Inferior parietal cortex (tissue), 1 donor: ENCODE measurements at regions not wholly inside any gene's neighbourhood (a gene's known extent, or its start where the extent isn't known, plus 50 kb on each side); places are given as distances from the start of the nearest gene placed in this dataset.

ENCODE experiments used
- DNase-seq: peaks from one replicate; pipeline ENCODE4 v3.0.0-alpha.2; 2016; ENCODE audit errors: extremely low spot score

GRCh38 chr5:54772231-54772630 is 213.2 kb downstream of the ESM1 start:
- DNase-seq = no peak

DNA sequence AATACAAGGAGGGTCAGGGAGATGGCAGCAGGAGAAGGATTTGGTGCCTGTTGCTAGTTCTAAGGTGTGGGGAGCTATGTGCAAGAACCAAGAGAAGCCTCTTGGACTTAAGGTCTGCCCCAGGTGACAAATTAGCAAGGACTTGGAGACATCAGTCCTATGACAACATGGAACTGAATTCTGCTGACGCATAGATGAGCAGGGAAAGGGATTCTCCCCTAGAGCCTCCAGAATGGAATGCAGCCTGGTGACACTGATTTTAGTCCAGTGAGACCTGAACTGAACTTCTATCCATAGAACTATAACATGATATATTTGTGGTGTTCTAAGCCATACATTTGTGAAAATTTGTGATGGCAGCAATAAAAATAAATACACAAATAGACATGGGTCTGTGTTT is 215.6 kb downstream of the ESM1 start:
- DNase-seq = no peak

GRCh38 chr5:54769072-54769471 is 216.3 kb downstream of the ESM1 start:
- no peak for DNase-seq

GRCh38 chr5:54766748-54767147 is 218.6 kb downstream of the ESM1 start:
- DNase-seq = no peak

DNA sequence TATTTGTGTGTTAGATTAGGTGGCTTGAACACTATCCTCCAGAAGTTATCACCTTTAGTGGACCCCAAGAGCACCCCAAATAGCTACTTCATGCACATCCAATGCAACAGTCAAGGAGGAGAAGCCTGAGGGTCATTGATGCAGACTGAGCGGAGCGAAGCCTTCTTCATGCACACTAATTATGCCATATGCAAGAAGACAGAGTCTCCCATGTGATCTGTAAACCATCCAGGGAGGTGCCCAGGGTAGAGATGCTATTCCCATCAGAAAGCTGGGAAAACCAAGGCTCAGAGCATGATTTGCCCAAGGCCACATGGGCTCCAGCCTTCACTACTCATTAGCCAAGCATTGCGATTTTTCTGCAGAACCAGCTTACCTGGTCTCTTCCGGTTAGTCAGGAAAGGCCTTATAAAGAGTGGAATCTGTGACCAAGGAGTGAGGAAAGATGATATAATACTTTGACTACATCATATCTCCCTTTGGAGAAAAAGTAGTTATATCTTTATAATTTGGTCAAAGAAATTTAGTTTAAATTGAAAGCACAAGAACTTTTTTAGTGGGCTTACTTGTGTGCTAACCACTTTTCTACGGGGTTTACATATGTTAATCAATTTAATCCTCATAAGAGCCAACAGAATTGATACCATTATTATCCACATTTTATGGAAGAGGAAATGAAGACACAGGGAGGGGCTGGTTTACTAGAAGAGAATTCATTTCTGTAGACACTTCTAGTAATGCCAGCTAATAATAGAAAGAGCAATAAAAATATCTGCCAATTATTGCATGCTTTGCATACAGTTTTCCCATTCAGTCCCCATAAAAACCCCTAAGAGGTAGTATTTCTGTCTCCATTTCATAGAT is 220.0 kb downstream of the ESM1 start:
- no peak for DNase-seq

DNA sequence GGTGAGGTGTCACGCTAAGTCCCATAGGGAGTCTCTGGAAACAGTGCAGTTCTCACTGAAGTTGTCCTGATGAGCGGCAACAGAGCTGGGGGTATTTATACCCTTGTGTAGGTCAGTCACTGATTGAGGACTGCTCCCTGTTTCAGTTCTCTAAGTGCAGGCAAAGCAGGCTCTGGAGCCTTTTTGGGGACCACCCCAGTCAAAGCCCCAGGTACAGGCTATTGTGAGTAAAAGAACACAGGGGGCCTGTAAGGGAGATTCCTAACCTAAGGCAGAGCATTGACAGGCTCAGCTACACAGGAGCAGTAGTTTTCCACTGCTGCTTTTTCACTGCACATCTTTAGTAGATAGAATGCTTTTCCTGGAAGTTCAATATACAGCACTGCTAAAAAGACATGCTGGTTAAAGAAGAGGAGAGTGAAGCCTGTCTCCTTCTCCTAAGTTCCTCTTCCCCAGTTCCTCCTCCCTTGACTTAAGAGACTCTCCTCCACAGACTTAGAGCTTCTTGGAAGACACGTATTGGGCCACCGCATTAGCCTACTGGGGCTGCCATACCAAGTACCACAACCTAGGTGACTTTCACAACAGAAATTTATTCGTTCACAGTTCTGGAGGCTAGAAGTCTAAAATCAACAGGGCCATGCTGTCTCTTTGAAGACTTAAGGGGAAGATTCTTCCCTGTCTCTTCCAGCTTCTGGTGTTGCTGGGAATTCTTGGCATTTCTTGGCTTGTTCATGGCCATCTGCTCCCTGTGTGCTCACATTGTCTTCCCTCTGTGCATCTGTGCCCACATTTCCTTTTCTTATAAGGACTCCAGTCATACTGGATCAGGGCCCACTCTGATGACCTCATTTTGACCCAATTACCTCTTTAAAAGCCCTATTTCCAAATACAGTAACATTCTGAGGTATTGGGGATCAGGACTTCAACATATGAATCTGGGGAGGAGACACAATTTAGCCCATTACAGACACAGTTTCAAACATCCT is 221.0 kb downstream of the ESM1 start:
- DNase-seq = no peak

- no peak for DNase-seq
Observed at GRCh38 chr5:54761213-54761701, 224.1 kb downstream of the ESM1 start.

DNA sequence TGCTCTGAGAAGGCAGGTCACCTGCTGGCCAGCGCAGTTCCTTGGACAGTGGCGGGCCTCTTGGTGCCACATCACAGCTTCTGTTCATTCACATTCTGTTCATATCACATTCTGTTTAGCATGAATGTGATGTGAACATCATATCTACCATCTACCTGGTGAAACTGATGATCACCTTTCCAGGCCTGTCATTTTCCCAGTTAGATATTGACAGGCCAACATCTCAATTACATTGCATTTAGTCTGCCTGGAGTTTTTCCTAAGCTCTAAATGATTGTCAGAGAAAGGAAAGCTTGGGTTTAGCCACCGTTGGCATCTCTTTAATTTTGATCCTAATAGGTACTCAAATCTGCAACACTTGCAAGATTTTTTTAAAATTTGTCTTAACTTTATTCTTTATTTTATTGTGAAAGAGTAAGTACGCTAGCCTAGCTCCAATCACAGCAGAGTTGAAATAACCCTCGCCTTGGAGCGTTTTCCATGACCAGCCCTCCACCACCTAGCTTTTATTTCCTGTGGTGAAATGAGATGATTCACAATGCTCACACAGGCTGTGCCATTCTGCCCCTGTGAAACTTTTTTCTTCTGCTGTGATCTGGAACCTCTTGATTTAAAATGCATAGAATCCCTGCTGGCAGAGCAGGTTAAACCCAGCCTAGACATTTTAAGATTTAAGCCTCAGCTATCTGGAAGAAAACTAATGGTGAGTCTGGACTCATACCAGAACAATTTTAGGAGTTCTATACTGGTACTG is 225.0 kb downstream of the ESM1 start:
- no peak for DNase-seq

- DNase-seq = no peak
Observed at GRCh38 chr5:54758038-54758437, 227.4 kb downstream of the ESM1 start.

DNA sequence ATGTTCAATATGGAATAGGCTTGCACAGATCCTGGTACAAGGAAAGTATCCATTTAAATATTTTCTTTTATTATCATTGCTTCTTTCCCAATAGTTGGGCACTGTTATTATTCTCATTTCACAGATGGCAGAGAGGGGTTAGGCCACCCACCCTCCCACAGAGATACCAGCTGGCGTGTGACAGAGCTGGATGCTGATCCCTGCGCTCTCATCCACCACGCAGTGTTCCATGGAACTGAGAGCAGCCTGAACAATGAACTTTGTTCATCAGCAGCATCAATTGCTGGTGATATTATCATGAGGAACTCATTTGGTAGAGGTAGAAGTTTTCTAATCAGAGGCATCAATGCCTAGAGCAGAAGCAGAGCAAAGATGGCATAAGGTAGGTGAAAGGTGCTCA is 227.9 kb downstream of the ESM1 start:
- no peak for DNase-seq

DNA sequence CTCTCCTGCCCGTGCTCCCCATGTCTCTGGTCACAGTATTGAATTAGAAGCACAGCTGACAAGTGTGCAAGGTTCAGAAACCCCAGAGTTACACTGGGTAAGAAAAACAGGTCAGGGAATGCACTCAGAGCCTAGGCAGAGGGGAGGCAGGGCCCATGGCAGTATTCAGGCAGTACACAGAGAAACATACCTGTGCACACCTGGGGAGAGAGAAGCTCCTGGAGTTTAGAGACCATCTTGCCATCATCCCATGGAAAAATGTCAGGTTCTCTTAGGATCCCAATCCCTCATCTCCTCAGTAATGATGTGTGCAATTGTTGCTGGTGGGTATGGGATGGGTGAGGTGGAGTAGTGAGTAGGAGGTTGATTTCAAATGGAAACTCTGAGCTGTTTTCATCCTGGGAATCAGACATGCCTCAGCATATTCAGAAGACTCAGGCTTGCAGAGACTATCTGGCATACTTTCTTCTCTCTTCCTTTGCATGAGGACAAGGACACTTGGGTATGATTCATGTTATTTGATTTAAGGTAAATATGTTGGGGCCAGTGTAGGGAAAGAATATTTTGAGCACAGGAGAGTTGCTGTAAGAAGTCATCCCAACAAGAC is 228.5 kb downstream of the ESM1 start:
- no peak for DNase-seq

DNA sequence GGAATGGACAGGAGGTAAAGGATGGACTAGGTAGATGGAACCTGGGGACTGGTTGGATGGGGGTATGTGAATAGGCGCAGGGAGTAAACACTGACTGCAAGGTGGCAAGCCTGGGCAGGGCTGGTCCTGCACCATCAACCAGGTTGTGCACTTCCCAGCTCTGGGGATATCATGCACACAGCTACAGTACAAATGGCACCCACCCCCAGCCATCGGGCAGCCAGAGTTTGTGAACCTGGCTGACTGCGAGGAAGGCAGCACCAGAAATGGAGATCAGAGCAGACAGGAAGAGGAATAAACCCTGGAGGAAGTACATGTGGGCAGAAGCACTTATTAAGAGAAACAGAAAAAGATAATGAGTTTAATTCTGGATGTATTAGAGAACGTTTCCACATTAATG is 229.1 kb downstream of the ESM1 start:
- no peak for DNase-seq

DNA sequence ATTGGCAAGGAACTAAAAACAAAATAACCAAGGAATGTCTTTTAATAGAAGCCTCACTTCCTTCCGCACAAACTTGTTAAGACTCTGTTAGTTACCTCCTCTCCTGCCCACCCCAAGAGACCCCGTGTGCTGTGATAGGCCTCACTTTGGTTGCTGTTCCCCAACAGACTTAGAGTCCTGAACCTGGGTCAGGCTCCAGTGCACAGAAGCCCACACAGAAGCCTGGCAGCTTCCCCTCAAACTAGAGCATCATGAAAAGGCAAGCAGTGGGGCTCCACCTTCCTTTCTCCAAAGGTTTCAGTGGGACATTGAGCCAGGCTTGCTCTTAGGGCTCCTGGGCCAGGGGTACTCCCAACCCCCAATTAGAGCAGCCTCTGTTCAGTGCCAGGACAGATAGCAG is 230.5 kb downstream of the ESM1 start:
- DNase-seq = no peak

DNA sequence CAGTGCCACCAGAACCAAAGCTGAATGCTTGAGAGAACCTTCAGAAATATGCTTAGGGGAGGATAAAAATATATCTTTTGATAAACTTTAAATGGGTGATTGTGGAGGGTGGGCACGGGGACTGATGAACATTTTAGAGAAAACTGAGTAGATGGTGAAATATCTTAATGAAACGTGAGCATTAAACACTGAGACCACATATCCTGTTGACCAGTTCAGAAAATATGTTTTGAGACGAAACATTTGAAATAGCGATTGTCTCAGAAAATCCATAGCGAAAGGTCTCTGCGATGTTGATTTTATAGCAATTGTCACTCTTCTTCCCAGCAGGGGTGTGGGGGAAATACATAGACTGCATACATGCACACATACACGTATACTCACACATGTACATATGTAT is 231.0 kb downstream of the ESM1 start:
- no peak for DNase-seq

GRCh38 chr5:54753753-54754152 is 231.6 kb downstream of the ESM1 start:
- DNase-seq = no peak

- no peak for DNase-seq
Observed at GRCh38 chr5:54753034-54753433, 232.4 kb downstream of the ESM1 start.

DNA sequence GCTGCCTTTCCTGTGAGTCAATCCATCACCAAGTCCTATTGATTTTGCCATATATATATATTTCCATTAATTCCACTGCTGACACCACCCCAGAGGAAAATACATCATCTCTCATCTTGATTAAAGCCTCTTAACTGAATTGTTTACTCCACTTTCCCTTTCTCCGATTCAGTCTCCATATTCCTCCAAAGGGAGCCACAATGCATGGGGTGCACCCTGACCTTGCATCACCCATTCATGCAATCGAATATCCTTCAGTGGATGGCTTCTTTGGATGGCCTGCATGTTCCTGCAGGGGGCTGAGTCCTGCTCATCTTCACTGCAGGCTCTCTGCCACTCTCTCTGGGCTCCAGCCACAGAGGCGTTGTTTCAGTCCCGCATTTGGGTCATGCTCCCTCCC is 231.0 kb downstream of the SNX18 start:
- no peak for DNase-seq

DNA sequence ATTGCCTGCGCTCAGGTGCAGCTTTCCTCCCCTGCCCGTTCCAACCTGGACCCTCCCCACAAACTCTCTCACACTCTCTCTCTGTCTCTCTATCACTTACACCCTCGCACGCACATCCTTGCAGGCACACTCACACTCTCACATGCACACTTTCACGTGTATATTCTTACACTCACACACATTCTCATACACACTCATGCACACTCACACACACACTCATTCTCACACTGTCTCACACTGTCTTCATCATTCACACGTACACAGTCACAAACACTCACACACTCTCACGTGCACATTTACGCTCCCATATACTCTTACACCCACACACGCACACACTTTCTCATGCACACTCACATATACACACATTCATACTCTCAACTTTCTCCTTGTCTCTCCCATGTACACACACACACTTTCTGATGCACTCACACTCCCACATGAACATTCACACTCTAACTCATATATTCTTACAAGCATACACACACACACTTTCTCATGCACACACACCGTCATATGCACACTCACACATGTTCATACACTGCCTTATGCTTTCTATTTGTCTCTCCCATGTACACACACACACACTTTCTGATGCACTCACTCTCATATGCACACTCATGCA is 229.3 kb downstream of the SNX18 start:
- no peak for DNase-seq

DNA sequence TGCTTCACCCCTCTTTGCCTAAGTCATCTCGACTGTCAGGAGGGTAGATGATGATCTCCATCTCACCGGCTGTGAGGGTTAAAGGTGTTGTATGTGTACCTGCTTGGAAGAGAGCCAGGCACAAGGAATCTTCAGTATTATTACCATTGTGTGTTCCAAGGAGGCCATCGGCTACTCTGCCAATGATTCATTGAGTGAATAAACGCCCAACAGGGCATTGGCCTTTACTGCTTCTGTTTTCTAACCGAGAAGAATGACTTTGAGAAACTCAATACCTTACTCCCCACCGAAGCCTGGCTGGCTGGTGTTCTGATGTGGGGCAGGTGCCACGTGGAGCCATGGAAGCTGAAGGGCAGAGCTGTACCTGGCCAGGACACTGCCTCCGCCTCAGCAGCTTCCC is 228.8 kb downstream of the SNX18 start:
- DNase-seq = no peak

GRCh38 chr5:54745599-54745998 is 228.0 kb downstream of the SNX18 start:
- DNase-seq = no peak
